ENCODE measurements at regions not wholly inside any gene's neighbourhood (a gene's known extent, or its start where the extent isn't known, plus 50 kb on each side); places are given as distances from the start of the nearest gene placed in this dataset.

GRCh38 chr10:76618171-76618570 is 1019.4 kb downstream of the KCNMA1 start:
- no peak overlapping the region for H3K56ac ChIP-seq (replicated peaks; ENCODE audit: insufficient read length, low read depth, low read length)
- H3K4me1 ChIP-seq (replicated peaks in 1 of 4; ENCODE audit: control insufficient read depth in 3 of 4, insufficient read depth in 4 of 4, low read length in 3 of 4): no peaks in the 10 kb centered on the region
- TF ChIP-seq SP4 (IDR thresholded peaks at IDR 0.05; ENCODE audit: low read length) (no peak), SP1 (IDR thresholded peaks at IDR 0.05; ENCODE audit: low read depth, low read length) (no peak), SUZ12 (IDR thresholded peaks at IDR 0.05; ENCODE audit: low read length) (no peak), CTCF (IDR thresholded peaks at IDR 0.05; ENCODE audit: control extremely low read depth in 1 of 3, insufficient read depth in 1 of 3, low read depth in 1 of 3, low read length in 3 of 3) (no peak), CREB1 (IDR thresholded peaks at IDR 0.05) (no peak), GTF2F1 (IDR thresholded peaks at IDR 0.05; ENCODE audit: borderline replicate concordance, low read depth, low read length) (no peak), E2F6 (IDR thresholded peaks at IDR 0.05) (no peak), RAD21 (IDR thresholded peaks at IDR 0.05 in 1 of 2, conservative IDR thresholded peaks at IDR 0.05 in 1 of 2; ENCODE audit: low read depth in 2 of 2, low read length in 2 of 2) (no peak), KDM5A (IDR thresholded peaks at IDR 0.05; ENCODE audit: low read length) (no peak), TAF1 (IDR thresholded peaks at IDR 0.05; ENCODE audit: low read depth, low read length) (no peak), RBBP5 (IDR thresholded peaks at IDR 0.05; ENCODE audit: borderline replicate concordance, low read depth, low read length) (no peak)
- H3K23ac ChIP-seq (ENCODE audit: insufficient read length): no peak overlapping the region
- no peak overlapping the region for H3K4me3 ChIP-seq (ENCODE audit: extremely low read depth in 1 of 4, insufficient read depth in 2 of 4, low read depth in 3 of 4, low read length in 4 of 4)
- no peaks in the 10 kb centered on the region for H3K79me2 ChIP-seq (ENCODE audit: control insufficient read depth in 1 of 2, insufficient read depth in 2 of 2, low read length in 2 of 2)
- H4K8ac ChIP-seq (ENCODE audit: extremely low read depth, insufficient read depth, low read length): no peak overlapping the region
- H3K79me1 ChIP-seq (ENCODE audit: low read depth, low read length): no peaks in the 10 kb centered on the region
- ChIA-PET POLR2A (ENCODE audit: partially characterized antibody) (no interaction called here), CTCF (ENCODE audit: partially characterized antibody) (no interaction called here)
- H2BK20ac ChIP-seq (ENCODE audit: low read length): no peak overlapping the region
- H2BK120ac ChIP-seq (replicated peaks; ENCODE audit: low read depth, low read length): no peak overlapping the region
- DNase-seq (ENCODE audit: low read depth in 1 of 2, low spot score in 2 of 2) (no peak), FAIRE-seq (no peak)
- H4K20me1 ChIP-seq (replicated peaks in 1 of 2; ENCODE audit: control insufficient read depth in 1 of 2, insufficient read depth in 2 of 2, low read length in 2 of 2): no peaks in the 10 kb centered on the region
- no peak overlapping the region for H2AK5ac ChIP-seq (ENCODE audit: low read depth, low read length)
- 87% methylated on average over 2 of the region's 2 CpGs; no CpG with 5 or more reads in 1 of the 2 experiments for WGBS, 2 experiments (ENCODE audit: extremely low coverage in 1 of 2, insufficient coverage in 1 of 2, insufficient read length in 1 of 2, insufficient replicate concordance in 2 of 2, low coverage in 1 of 2, low lambda C conversion rate in 2 of 2, missing lambda C conversion rate in 1 of 2)
- H3K27me3 ChIP-seq (replicated peaks in 1 of 4; ENCODE audit: control insufficient read depth in 3 of 4, extremely low read depth in 1 of 4, insufficient read depth in 3 of 4, low read length in 3 of 4): no peaks in the 10 kb centered on the region
- H3K18ac ChIP-seq (ENCODE audit: extremely low read depth, low read length): no peak overlapping the region
- no peak overlapping the region for H3K4me2 ChIP-seq (ENCODE audit: insufficient read depth in 1 of 2, low read depth in 2 of 2, low read length in 2 of 2)
- no peak overlapping the region for H3K4ac ChIP-seq (replicated peaks; ENCODE audit: insufficient read length, low read depth, low read length)
- no peak overlapping the region for H2AFZ ChIP-seq (ENCODE audit: low read length)
- H2BK5ac ChIP-seq (ENCODE audit: low read depth, low read length): no peak overlapping the region
- H2BK15ac ChIP-seq (ENCODE audit: low read length): no peak overlapping the region
- H3K36me3 ChIP-seq (ENCODE audit: control insufficient read depth in 2 of 4, insufficient read depth in 4 of 4, low read length in 3 of 4): no peaks in the 10 kb centered on the region
- no peaks in the 10 kb centered on the region for H3K9me3 ChIP-seq (ENCODE audit: insufficient read depth in 2 of 2, low read depth in 1 of 2, low read length in 1 of 2)
- no peak overlapping the region for H3K27ac ChIP-seq (ENCODE audit: low read depth, low read length)
- H3K9ac ChIP-seq (replicated peaks in 1 of 4; ENCODE audit: extremely low read depth in 1 of 4, low read depth in 3 of 4, low read length in 3 of 4): no peak overlapping the region
- no peak overlapping the region for H4K91ac ChIP-seq (replicated peaks; ENCODE audit: insufficient read length, low read length)
- no peak overlapping the region for H3K14ac ChIP-seq (ENCODE audit: insufficient read length)
- no peaks in the 10 kb centered on the region for H3K23me2 ChIP-seq (ENCODE audit: low read depth, low read length)
- no peak overlapping the region for H2BK12ac ChIP-seq (ENCODE audit: low read depth, low read length)
- H4K5ac ChIP-seq (ENCODE audit: insufficient read length, low read depth, low read length): no peak overlapping the region
